ENCODE measurements at regions not wholly inside any gene's neighbourhood (a gene's known extent, or its start where the extent isn't known, plus 50 kb on each side); places are given as distances from the start of the nearest gene placed in this dataset.

GRCh38 chr15:62712455-62712839 lies 330.1 kb upstream of the TPM1 start:
- no peak overlapping the region for H3K4me2 ChIP-seq (ENCODE audit: low read length)
- no peaks in the 10 kb centered on the region for H3K79me2 ChIP-seq
- TF ChIP-seq CTCF (IDR thresholded peaks at IDR 0.05) = no peak
- H3K9me3 ChIP-seq (ENCODE audit: control insufficient read depth, low read length) = no peaks in the 10 kb centered on the region
- no peaks in the 10 kb centered on the region for H3K27me3 ChIP-seq (ENCODE audit: control insufficient read depth, insufficient read depth, low read length)
- H3K36me3 ChIP-seq (ENCODE audit: control insufficient read depth, insufficient read depth, low read length) = no peaks in the 10 kb centered on the region
- no peak overlapping the region for H3K4me3 ChIP-seq (ENCODE audit: low read depth, low read length)
- no peak overlapping the region for H3K9ac ChIP-seq
- H3K4me1 ChIP-seq = no peaks in the 10 kb centered on the region
- no peak overlapping the region for H2AFZ ChIP-seq
- H3K27ac ChIP-seq = no peak overlapping the region

DNA sequence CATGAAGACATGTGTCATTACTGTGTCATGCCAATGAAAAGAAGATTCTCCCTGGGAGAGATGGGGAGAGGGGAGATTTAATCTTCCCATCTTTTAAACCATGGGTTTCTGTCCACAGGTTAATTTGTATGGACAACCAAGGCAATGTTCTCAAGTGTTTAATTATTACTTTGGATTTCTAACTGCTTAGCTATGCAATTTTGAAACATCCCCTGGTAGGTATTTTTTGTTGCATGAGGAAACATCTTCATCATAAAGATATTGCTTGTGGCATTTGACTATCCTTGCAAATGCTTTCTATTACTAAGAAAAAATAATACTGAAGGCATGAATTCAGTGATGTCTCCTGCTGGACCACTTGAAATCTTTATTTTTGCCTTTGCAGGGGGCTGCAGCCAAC lies 326.6 kb upstream of the TPM1 start:
- no peaks in the 10 kb centered on the region for H3K4me1 ChIP-seq
- H3K36me3 ChIP-seq (ENCODE audit: control insufficient read depth, insufficient read depth, low read length) = no peaks in the 10 kb centered on the region
- H3K27ac ChIP-seq = no peak overlapping the region
- no peaks in the 10 kb centered on the region for H3K9me3 ChIP-seq (ENCODE audit: control insufficient read depth, low read length)
- no peak overlapping the region for H3K4me2 ChIP-seq (ENCODE audit: low read length)
- no peak for TF ChIP-seq CTCF (IDR thresholded peaks at IDR 0.05)
- H3K4me3 ChIP-seq (ENCODE audit: low read depth, low read length) = no peak overlapping the region
- no peak overlapping the region for H3K9ac ChIP-seq
- H3K79me2 ChIP-seq = no peaks in the 10 kb centered on the region
- H3K27me3 ChIP-seq (ENCODE audit: control insufficient read depth, insufficient read depth, low read length) = no peaks in the 10 kb centered on the region
- no peak overlapping the region for H2AFZ ChIP-seq

DNA sequence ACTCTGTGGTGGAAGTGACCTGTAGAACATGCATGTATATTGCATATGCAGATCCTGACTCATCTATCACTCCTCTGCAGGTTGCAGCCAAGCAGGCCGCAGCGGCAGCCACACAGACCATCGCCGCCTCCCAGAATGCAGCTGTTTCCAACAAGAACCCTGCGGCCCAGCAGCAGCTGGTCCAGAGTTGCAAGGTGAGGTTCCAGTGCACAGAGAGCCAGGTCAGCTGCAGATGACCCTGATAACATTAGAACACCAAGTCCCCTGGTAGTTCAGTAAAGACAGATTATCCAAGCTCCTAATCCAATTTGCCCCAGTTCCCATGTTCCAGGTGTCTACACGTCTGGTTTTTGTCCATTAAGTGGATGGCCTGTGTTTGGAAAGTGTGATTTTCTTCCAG lies 325.1 kb upstream of the TPM1 start:
- Histone ChIP-seq H3K79me2 (no peaks in the 10 kb centered on the region), H3K4me1 (no peaks in the 10 kb centered on the region), H3K4me2 (ENCODE audit: low read length) (no peak overlapping the region), H2AFZ (no peak overlapping the region), H3K27me3 (ENCODE audit: control insufficient read depth, insufficient read depth, low read length) (no peaks in the 10 kb centered on the region), H3K9ac (no peak overlapping the region), H3K27ac (no peak overlapping the region), H3K4me3 (ENCODE audit: low read depth, low read length) (no peak overlapping the region), H3K9me3 (ENCODE audit: control insufficient read depth, low read length) (no peaks in the 10 kb centered on the region), H3K36me3 (ENCODE audit: control insufficient read depth, insufficient read depth, low read length) (no peaks in the 10 kb centered on the region)
- no peak for TF ChIP-seq CTCF (IDR thresholded peaks at IDR 0.05)

- Histone ChIP-seq H3K4me2 (ENCODE audit: low read length) (no peak overlapping the region), H3K9me3 (ENCODE audit: control insufficient read depth, low read length) (no peaks in the 10 kb centered on the region), H3K4me1 (no peaks in the 10 kb centered on the region), H3K27ac (no peak overlapping the region), H3K36me3 (ENCODE audit: control insufficient read depth, insufficient read depth, low read length) (no peaks in the 10 kb centered on the region), H3K27me3 (ENCODE audit: control insufficient read depth, insufficient read depth, low read length) (no peaks in the 10 kb centered on the region), H3K9ac (no peak overlapping the region), H3K79me2 (no peaks in the 10 kb centered on the region), H3K4me3 (ENCODE audit: low read depth, low read length) (no peak overlapping the region), H2AFZ (no peak overlapping the region)
- no peak for TF ChIP-seq CTCF (IDR thresholded peaks at IDR 0.05)
Observed at GRCh38 chr15:62719316-62719715, 323.2 kb upstream of the TPM1 start.

DNA sequence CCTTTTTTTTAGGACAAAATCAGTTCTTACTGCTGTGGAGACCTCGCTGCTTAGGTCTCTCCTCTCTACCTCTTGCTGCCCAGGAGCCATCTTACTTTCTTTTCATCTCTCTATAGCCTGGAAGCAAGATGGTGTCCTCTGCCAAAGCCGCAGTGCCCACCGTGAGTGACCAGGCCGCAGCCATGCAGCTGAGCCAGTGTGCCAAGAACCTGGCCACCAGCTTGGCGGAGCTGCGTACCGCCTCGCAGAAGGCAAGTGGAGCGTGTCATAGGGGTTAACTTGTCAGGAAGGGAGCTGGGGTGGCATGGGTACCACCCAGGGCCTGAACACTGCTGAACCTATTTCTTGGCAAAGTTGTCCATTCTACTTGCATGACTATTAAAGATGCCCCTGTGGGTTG lies 320.3 kb upstream of the TPM1 start:
- H3K4me2 ChIP-seq (ENCODE audit: low read length) = no peak overlapping the region
- no peak overlapping the region for H2AFZ ChIP-seq
- H3K27me3 ChIP-seq (ENCODE audit: control insufficient read depth, insufficient read depth, low read length) = no peaks in the 10 kb centered on the region
- no peak overlapping the region for H3K9ac ChIP-seq
- H3K4me1 ChIP-seq = no peaks in the 10 kb centered on the region
- H3K79me2 ChIP-seq = no peaks in the 10 kb centered on the region
- no peak overlapping the region for H3K27ac ChIP-seq
- no peaks in the 10 kb centered on the region for H3K36me3 ChIP-seq (ENCODE audit: control insufficient read depth, insufficient read depth, low read length)
- H3K4me3 ChIP-seq (ENCODE audit: low read depth, low read length) = no peak overlapping the region
- no peaks in the 10 kb centered on the region for H3K9me3 ChIP-seq (ENCODE audit: control insufficient read depth, low read length)
- TF ChIP-seq CTCF (IDR thresholded peaks at IDR 0.05) = no peak
